ENCODE measurements at regions not wholly inside any gene's neighbourhood (a gene's known extent, or its start where the extent isn't known, plus 50 kb on each side); places are given as distances from the start of the nearest gene placed in this dataset.

DNA sequence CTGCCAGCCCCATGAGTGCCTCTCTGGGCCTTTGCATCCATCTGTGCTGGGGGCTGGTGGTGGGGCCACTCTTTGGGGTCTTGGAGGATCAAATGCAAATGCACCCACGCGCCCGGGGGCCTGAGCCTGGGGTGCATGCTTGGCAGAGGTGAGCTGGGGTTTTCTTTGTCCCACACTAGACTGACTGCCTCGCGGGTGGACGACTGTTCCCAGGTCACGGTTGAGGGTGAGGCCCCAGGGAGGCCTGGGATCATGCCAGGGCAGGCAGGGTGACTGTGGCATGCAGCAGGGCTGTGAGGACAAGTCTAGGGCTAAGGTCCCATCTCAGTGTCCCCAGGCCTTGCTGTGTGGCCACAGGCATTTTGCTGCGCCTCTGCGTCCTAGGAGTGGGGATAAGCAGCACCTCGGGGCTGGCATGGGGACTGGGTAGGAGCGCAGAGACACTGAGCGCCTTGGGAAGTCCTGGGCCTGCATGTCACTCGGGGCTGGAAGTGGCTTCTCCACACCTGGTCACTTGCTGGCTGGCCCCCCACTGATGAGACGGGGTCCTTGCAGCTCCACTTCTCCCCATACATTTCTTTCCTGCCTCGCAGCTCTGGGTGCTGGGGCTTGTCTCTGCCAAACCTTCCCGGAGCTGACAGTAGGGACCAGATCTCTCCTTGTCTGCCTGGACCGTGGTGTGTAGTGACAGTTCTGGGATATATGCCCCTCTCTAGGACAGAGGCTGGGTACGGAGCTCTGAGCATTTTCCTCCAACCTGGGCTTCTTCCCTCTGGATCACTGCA, 133.1 kb downstream of the CTTN start:
- TF ChIP-seq POLR2A (IDR thresholded peaks at IDR 0.05): no peak
- TF ChIP-seq, protein P1, sequence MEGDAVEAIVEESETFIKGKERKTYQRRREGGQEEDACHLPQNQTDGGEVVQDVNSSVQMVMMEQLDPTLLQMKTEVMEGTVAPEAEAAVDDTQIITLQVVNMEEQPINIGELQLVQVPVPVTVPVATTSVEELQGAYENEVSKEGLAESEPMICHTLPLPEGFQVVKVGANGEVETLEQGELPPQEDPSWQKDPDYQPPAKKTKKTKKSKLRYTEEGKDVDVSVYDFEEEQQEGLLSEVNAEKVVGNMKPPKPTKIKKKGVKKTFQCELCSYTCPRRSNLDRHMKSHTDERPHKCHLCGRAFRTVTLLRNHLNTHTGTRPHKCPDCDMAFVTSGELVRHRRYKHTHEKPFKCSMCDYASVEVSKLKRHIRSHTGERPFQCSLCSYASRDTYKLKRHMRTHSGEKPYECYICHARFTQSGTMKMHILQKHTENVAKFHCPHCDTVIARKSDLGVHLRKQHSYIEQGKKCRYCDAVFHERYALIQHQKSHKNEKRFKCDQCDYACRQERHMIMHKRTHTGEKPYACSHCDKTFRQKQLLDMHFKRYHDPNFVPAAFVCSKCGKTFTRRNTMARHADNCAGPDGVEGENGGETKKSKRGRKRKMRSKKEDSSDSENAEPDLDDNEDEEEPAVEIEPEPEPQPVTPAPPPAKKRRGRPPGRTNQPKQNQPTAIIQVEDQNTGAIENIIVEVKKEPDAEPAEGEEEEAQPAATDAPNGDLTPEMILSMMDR (IDR thresholded peaks at IDR 0.05): no peak
